ENCODE measurements at regions not wholly inside any gene's neighbourhood (a gene's known extent, or its start where the extent isn't known, plus 50 kb on each side); places are given as distances from the start of the nearest gene placed in this dataset.

- no peak for TF ChIP-seq REST (IDR thresholded peaks at IDR 0.05; ENCODE audit: low read depth)
- TF ChIP-seq ELF1 (IDR thresholded peaks at IDR 0.05; ENCODE audit: borderline replicate concordance, low read depth): no peak
These were observed 133.4 kb downstream of the ACTL7B start (continued) for GRCh38 chr9:108722396-108722795.

- BruUV-seq (replicated peaks): no TSS peak
- intact Hi-C loops (cut with micrococcal nuclease): no loop called here
- CTCF ChIA-PET: no interaction called here
- no peak overlapping the region for H3K4me2 ChIP-seq (ENCODE audit: low read length)
- no peaks in the 10 kb centered on the region for H3K9me2 ChIP-seq (ENCODE audit: insufficient read depth)
- no peak overlapping the region for H3K4me3 ChIP-seq (replicated peaks in 1 of 2; ENCODE audit: low read depth in 1 of 2, low read length in 2 of 2)
- H2AFZ ChIP-seq (ENCODE audit: low read depth, low read length, poor library complexity, severe bottlenecking): no peak overlapping the region
- DNase-seq (ENCODE audit: low read depth, low spot score) (no peak), ATAC-seq (no peak)
- H3K9me3 ChIP-seq (ENCODE audit: control insufficient read depth in 1 of 2, insufficient read depth in 1 of 2, low read depth in 1 of 2, low read length in 2 of 2): no peaks in the 10 kb centered on the region
- no peaks in the 10 kb centered on the region for H3K27me3 ChIP-seq (ENCODE audit: insufficient read depth, low read length)
- RAD21 ChIA-PET (ENCODE audit: low non-redundant PET in 1 of 2, low total read pairs in 2 of 2, uncharacterized antibody in 2 of 2, unreplicated experiment in 2 of 2): no interaction called here
- no peak for TF ChIP-seq SIN3A (IDR thresholded peaks at IDR 0.05; ENCODE audit: low read depth)
- no peak for TF ChIP-seq ZBTB33 (IDR thresholded peaks at IDR 0.05; ENCODE audit: extremely low read depth, insufficient replicate concordance, low read length)
- no peak for TF ChIP-seq EZH2 (IDR thresholded peaks at IDR 0.05)
- no peak for TF ChIP-seq FOSL1 (IDR thresholded peaks at IDR 0.05; ENCODE audit: low read depth)
- no peak for TF ChIP-seq JUND (IDR thresholded peaks at IDR 0.05)
- no peak for TF ChIP-seq POLR2A (IDR thresholded peaks at IDR 0.05; ENCODE audit: borderline replicate concordance, extremely low read depth, insufficient read depth, insufficient read length)
- TF ChIP-seq MAX (IDR thresholded peaks at IDR 0.05): no peak
- H3K79me2 ChIP-seq (ENCODE audit: insufficient read depth, low read length): no peaks in the 10 kb centered on the region
- POLR2A ChIA-PET: no interaction called here
- H3K4me1 ChIP-seq (ENCODE audit: control insufficient read depth in 1 of 2, insufficient read depth in 2 of 2, low read length in 2 of 2): no peaks in the 10 kb centered on the region
- no peak overlapping the region for H3K9ac ChIP-seq (ENCODE audit: low read length)
- H3K27ac ChIP-seq (ENCODE audit: low read depth, low read length): no peak overlapping the region
- no peaks in the 10 kb centered on the region for H4K20me1 ChIP-seq (ENCODE audit: insufficient read depth)
- H3K36me3 ChIP-seq (ENCODE audit: control insufficient read depth in 1 of 2, insufficient read depth in 2 of 2, low read length in 2 of 2): no peaks in the 10 kb centered on the region
These were observed 135.6 kb downstream of the ACTL7B start for GRCh38 chr9:108720191-108720642.

All from HCT116 (cell line).